ENCODE measurements at regions not wholly inside any gene's neighbourhood (a gene's known extent, or its start where the extent isn't known, plus 50 kb on each side); places are given as distances from the start of the nearest gene placed in this dataset.

DNA sequence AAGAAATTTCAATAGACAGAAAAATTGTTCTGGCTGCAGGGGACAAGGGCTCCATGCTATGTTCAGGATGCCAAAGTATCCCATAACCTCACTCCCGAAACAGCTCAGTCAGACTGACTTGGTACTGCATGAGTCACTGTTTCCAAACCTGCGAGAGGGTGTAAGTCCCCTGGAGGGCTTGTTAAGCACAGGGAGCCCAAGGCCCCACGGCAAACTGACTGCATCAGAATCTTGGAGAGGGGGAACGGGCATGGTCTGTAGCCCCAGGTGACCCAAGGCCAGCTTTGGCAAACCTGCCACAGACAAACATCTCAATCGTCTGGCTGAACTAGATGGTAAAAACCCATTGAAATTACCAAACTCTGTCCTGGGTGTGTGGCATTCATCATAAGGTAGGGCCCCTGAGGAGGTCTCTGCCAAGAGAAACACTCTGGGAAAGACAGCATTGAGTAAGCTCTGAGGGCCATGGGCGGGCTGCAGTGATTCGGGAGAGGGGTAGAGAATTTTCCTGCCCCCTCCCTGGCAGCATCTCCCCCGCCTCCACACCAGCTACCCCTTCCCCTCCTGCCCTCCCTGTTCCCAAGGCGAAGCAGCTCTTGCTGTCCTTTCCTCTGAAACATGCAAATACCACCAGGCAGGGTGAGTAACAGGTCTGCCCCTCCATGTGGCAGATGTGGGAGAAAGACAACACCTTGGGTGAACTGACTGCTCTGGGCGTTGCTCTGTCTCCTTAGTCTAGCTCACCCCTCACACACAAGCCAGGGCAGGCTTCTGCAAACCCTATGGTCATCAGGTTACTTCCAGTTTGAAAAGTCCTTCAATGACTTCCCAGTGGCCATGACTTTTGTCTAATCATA lies 274.7 kb upstream of the SIX2 start:
- Histone ChIP-seq H3K36me3 (replicated peaks; ENCODE audit: insufficient read depth, low read depth) (no peaks in the 10 kb centered on the region), H3K4me2 (no peak overlapping the region), H2AFZ (no peak overlapping the region), H4K20me1 (ENCODE audit: insufficient read depth, poor library complexity, severe bottlenecking) (no peaks in the 10 kb centered on the region), H3K27ac (no peak overlapping the region), H3K4me3 (no peak overlapping the region), H3K27me3 (no peaks in the 10 kb centered on the region), H3K9me2 (replicated peaks; ENCODE audit: insufficient read depth) (no peaks in the 10 kb centered on the region), H3K9me3 (ENCODE audit: low read depth) (no peaks in the 10 kb centered on the region), H3K79me2 (no peaks in the 10 kb centered on the region), H3K4me1 (ENCODE audit: insufficient read depth) (peaks cover 15% of the 10 kb centered on the region)
- WGBS (ENCODE audit: low lambda C conversion rate, missing lambda C conversion rate), result 72% methylated on average over 10 of the region's 10 CpGs
- TF ChIP-seq EZH2 (IDR thresholded peaks at IDR 0.05; ENCODE audit: borderline replicate concordance), result no peak
- TF ChIP-seq, protein P1, sequence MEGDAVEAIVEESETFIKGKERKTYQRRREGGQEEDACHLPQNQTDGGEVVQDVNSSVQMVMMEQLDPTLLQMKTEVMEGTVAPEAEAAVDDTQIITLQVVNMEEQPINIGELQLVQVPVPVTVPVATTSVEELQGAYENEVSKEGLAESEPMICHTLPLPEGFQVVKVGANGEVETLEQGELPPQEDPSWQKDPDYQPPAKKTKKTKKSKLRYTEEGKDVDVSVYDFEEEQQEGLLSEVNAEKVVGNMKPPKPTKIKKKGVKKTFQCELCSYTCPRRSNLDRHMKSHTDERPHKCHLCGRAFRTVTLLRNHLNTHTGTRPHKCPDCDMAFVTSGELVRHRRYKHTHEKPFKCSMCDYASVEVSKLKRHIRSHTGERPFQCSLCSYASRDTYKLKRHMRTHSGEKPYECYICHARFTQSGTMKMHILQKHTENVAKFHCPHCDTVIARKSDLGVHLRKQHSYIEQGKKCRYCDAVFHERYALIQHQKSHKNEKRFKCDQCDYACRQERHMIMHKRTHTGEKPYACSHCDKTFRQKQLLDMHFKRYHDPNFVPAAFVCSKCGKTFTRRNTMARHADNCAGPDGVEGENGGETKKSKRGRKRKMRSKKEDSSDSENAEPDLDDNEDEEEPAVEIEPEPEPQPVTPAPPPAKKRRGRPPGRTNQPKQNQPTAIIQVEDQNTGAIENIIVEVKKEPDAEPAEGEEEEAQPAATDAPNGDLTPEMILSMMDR (IDR thresholded peaks at IDR 0.05; ENCODE audit: poor library complexity), result no peak
- TF ChIP-seq EZH2phosphoT487 (IDR thresholded peaks at IDR 0.05; ENCODE audit: low read depth, severe bottlenecking, unreplicated experiment), result no peak
- peak; percentile 21 for DNase-seq (ENCODE audit: low spot score)

DNA sequence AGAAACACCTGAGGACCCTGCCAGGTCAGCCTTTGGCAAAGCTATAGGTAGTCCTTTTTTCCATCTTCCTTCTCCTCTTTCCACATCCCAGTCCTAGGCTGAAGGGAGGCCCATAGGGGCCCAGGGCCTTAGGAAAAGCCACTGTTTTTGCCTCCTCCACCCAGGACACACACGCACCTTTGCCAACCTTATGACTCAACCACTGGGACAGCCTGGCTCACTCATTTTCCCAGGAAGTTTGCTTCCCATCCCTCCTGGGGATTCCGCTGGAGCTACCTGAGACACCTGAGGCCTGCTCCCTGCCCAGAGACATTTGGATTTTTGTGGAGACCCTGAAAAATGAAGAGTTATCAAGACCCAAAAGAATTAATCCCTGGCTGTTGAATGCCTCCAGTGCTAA lies 273.4 kb upstream of the SIX2 start:
- 100% methylated on average over 2 of the region's 2 CpGs for WGBS (ENCODE audit: low lambda C conversion rate, missing lambda C conversion rate)
- H4K20me1 ChIP-seq (ENCODE audit: insufficient read depth, poor library complexity, severe bottlenecking), result no peaks in the 10 kb centered on the region
- no peak overlapping the region for H3K4me2 ChIP-seq
- H3K36me3 ChIP-seq (replicated peaks; ENCODE audit: insufficient read depth, low read depth), result no peaks in the 10 kb centered on the region
- H3K9me3 ChIP-seq (ENCODE audit: low read depth), result no peaks in the 10 kb centered on the region
- no peak overlapping the region for H3K27ac ChIP-seq
- no peak for TF ChIP-seq EZH2phosphoT487 (IDR thresholded peaks at IDR 0.05; ENCODE audit: low read depth, severe bottlenecking, unreplicated experiment)
- no peak for TF ChIP-seq EZH2 (IDR thresholded peaks at IDR 0.05; ENCODE audit: borderline replicate concordance)
- H3K4me1 ChIP-seq (ENCODE audit: insufficient read depth), result peaks cover 15% of the 10 kb centered on the region
- DNase-seq (ENCODE audit: low spot score), result no peak
- H3K27me3 ChIP-seq, result no peaks in the 10 kb centered on the region
- H2AFZ ChIP-seq, result no peak overlapping the region
- no peaks in the 10 kb centered on the region for H3K79me2 ChIP-seq
- H3K4me3 ChIP-seq, result no peak overlapping the region
- H3K9me2 ChIP-seq (replicated peaks; ENCODE audit: insufficient read depth), result no peaks in the 10 kb centered on the region

DNA sequence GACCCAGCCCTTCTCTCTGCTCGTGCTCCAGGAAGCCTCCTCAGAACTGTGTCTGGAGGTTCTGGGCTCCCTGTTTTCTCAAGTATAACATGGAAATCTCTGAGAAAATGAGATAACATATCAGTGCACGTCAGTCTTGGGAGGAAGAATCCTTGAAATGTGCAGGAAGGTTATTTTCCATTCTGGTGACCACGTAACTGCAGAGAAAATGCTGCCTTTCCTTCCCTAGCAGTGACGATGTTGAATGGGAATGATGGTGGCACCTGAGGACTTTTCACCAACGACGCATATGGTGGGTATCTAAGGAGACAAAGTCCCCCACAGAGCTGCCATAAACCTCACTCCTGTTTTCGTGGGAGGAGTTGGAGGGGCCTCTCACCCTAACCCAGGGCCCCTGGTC lies 272.1 kb upstream of the SIX2 start:
- WGBS (ENCODE audit: low lambda C conversion rate, missing lambda C conversion rate), result 66% methylated on average over 7 of the region's 7 CpGs
- Histone ChIP-seq H3K4me2 (no peak overlapping the region), H3K9me3 (ENCODE audit: low read depth) (no peaks in the 10 kb centered on the region), H3K9me2 (replicated peaks; ENCODE audit: insufficient read depth) (no peaks in the 10 kb centered on the region), H3K4me3 (no peak overlapping the region), H3K36me3 (replicated peaks; ENCODE audit: insufficient read depth, low read depth) (no peaks in the 10 kb centered on the region), H2AFZ (no peak overlapping the region), H3K79me2 (no peaks in the 10 kb centered on the region), H3K27me3 (no peaks in the 10 kb centered on the region), H3K4me1 (ENCODE audit: insufficient read depth) (peaks cover 15% of the 10 kb centered on the region), H4K20me1 (ENCODE audit: insufficient read depth, poor library complexity, severe bottlenecking) (no peaks in the 10 kb centered on the region), H3K27ac (no peak overlapping the region)
- DNase-seq (ENCODE audit: low spot score), result no peak
- TF ChIP-seq, protein P1 (IDR thresholded peaks at IDR 0.05; ENCODE audit: poor library complexity), result no peak

DNA sequence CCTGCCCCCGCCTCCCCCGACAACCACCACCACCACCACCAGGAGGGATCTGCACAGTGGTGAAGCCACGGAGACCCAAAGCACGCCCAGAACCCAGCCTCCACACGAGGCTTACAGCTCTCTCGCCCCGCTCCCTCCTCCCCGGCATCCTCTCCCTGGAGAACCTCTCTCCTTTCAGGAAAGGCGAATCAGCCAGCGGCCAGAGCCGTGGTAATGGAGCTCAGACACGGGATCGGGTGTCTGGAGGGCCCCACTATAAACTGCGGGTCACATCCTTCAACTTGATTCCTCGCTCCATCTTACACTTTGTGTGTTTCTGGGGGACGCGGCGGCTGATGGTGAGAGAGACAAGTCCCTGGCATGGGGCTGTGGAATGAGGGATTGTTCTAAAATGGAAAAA lies 271.5 kb upstream of the SIX2 start:
- Histone ChIP-seq H3K4me1 (ENCODE audit: insufficient read depth) (peaks cover 20% of the 10 kb centered on the region), H3K4me3 (no peak overlapping the region), H3K9me2 (replicated peaks; ENCODE audit: insufficient read depth) (no peaks in the 10 kb centered on the region), H3K79me2 (no peaks in the 10 kb centered on the region), H3K27ac (no peak overlapping the region), H3K4me2 (no peak overlapping the region), H3K9me3 (ENCODE audit: low read depth) (no peaks in the 10 kb centered on the region), H3K36me3 (replicated peaks; ENCODE audit: insufficient read depth, low read depth) (no peaks in the 10 kb centered on the region), H4K20me1 (ENCODE audit: insufficient read depth, poor library complexity, severe bottlenecking) (no peaks in the 10 kb centered on the region), H2AFZ (no peak overlapping the region), H3K27me3 (no peaks in the 10 kb centered on the region)
- 64% methylated on average over 17 of the region's 18 CpGs for WGBS (ENCODE audit: low lambda C conversion rate, missing lambda C conversion rate)
- TF ChIP-seq EZH2 (IDR thresholded peaks at IDR 0.05; ENCODE audit: borderline replicate concordance) (no peak), EZH2phosphoT487 (IDR thresholded peaks at IDR 0.05; ENCODE audit: low read depth, severe bottlenecking, unreplicated experiment) (no peak)
- TF ChIP-seq, protein P1 (IDR thresholded peaks at IDR 0.05; ENCODE audit: poor library complexity), result no peak
- peak; percentile 21 for DNase-seq (ENCODE audit: low spot score)
